ENCODE measurements at regions not wholly inside any gene's neighbourhood (a gene's known extent, or its start where the extent isn't known, plus 50 kb on each side); places are given as distances from the start of the nearest gene placed in this dataset.

DNA sequence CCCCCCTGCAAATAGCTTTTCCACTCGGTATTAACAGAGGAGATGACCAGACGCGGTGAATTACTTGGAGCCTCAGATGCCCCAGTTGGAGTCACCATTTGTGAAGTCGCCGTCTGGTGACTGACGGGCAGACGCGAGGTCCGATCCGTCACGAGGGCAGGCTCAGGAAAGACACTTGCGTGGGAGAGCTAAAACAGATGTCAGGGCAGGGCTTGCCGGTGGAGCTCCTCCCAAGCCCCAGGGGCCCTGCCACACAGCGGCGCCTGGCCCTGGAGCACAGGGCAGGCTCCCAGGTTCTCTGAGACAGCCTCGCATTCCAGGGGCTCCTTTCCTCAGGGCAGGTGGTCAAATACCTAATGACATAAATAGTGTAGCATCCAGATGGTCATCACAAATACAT is 348.3 kb downstream of the C16orf95 start:
- no peak overlapping the region for H3K9ac ChIP-seq (ENCODE audit: insufficient read depth, low read length)
- no peaks in the 10 kb centered on the region for H4K20me1 ChIP-seq (ENCODE audit: control insufficient read depth, extremely low read depth, insufficient read depth, low read length)
- no peaks in the 10 kb centered on the region for H3K9me3 ChIP-seq (ENCODE audit: control insufficient read depth, insufficient read depth, low read depth, low read length)
- H3K4me3 ChIP-seq (replicated peaks in 1 of 4; ENCODE audit: control extremely low read depth in 1 of 4, insufficient read depth in 1 of 4, low read depth in 3 of 4, low read length in 4 of 4) = no peak overlapping the region
- H3K27ac ChIP-seq (ENCODE audit: insufficient read depth, low read length) = no peak overlapping the region
- DNase-seq (ENCODE audit: low read depth in 2 of 2) = no peak
- H3K36me3 ChIP-seq (ENCODE audit: control insufficient read depth, insufficient read depth, low read length) = no peaks in the 10 kb centered on the region
- H2AFZ ChIP-seq (ENCODE audit: low read length) = no peak overlapping the region
- TF ChIP-seq EZH2 (IDR thresholded peaks at IDR 0.05; ENCODE audit: low read length, missing control alignments) = no peak
- TF ChIP-seq, protein P1, sequence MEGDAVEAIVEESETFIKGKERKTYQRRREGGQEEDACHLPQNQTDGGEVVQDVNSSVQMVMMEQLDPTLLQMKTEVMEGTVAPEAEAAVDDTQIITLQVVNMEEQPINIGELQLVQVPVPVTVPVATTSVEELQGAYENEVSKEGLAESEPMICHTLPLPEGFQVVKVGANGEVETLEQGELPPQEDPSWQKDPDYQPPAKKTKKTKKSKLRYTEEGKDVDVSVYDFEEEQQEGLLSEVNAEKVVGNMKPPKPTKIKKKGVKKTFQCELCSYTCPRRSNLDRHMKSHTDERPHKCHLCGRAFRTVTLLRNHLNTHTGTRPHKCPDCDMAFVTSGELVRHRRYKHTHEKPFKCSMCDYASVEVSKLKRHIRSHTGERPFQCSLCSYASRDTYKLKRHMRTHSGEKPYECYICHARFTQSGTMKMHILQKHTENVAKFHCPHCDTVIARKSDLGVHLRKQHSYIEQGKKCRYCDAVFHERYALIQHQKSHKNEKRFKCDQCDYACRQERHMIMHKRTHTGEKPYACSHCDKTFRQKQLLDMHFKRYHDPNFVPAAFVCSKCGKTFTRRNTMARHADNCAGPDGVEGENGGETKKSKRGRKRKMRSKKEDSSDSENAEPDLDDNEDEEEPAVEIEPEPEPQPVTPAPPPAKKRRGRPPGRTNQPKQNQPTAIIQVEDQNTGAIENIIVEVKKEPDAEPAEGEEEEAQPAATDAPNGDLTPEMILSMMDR (conservative IDR thresholded peaks at IDR 0.05 in 1 of 2, IDR thresholded peaks at IDR 0.05 in 1 of 2; ENCODE audit: low read depth in 1 of 2, low read length in 2 of 2) = no peak
- H3K79me2 ChIP-seq (ENCODE audit: control insufficient read depth, insufficient read depth, low read length) = no peaks in the 10 kb centered on the region
- H3K4me2 ChIP-seq (ENCODE audit: extremely low read depth, insufficient read depth, low read length) = no peak overlapping the region
- peaks cover 7% of the 10 kb centered on the region for H3K27me3 ChIP-seq (ENCODE audit: control insufficient read depth, insufficient read depth, low read length)
- no peaks in the 10 kb centered on the region for H3K4me1 ChIP-seq (ENCODE audit: control insufficient read depth, extremely low read depth, insufficient read depth, low read length)

DNA sequence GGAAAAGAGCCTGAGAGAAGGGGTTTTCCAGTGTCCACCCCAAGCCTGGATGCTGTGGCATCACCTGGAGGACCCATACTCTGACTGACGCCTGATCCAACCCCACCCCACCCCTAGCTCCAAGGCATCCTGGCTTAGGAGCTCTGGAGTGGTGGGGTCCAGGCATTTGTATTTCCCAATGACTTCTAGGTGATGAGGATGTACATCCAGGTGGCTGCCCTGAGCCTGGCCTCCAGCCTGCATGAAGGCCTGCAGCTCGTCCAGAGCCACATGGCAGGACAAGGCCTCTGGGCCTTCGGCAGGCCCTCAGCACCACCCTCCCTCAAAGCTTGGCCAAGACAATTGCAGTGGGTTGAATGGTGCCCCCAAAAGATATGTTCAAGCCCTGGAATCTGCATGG is 347.5 kb downstream of the C16orf95 start:
- no peak for DNase-seq (ENCODE audit: low read depth in 2 of 2)
- H3K27me3 ChIP-seq (ENCODE audit: control insufficient read depth, insufficient read depth, low read length) = peaks cover 7% of the 10 kb centered on the region
- H3K36me3 ChIP-seq (ENCODE audit: control insufficient read depth, insufficient read depth, low read length) = no peaks in the 10 kb centered on the region
- no peaks in the 10 kb centered on the region for H4K20me1 ChIP-seq (ENCODE audit: control insufficient read depth, extremely low read depth, insufficient read depth, low read length)
- no peaks in the 10 kb centered on the region for H3K79me2 ChIP-seq (ENCODE audit: control insufficient read depth, insufficient read depth, low read length)
- TF ChIP-seq EZH2 (IDR thresholded peaks at IDR 0.05; ENCODE audit: low read length, missing control alignments) = no peak
- TF ChIP-seq, protein P1 (conservative IDR thresholded peaks at IDR 0.05 in 1 of 2, IDR thresholded peaks at IDR 0.05 in 1 of 2; ENCODE audit: low read depth in 1 of 2, low read length in 2 of 2) = no peak
- H3K9ac ChIP-seq (ENCODE audit: insufficient read depth, low read length) = no peak overlapping the region
- H3K9me3 ChIP-seq (ENCODE audit: control insufficient read depth, insufficient read depth, low read depth, low read length) = no peaks in the 10 kb centered on the region
- H2AFZ ChIP-seq (ENCODE audit: low read length) = no peak overlapping the region
- H3K4me1 ChIP-seq (ENCODE audit: control insufficient read depth, extremely low read depth, insufficient read depth, low read length) = no peaks in the 10 kb centered on the region
- H3K4me3 ChIP-seq (replicated peaks in 1 of 4; ENCODE audit: control extremely low read depth in 1 of 4, insufficient read depth in 1 of 4, low read depth in 3 of 4, low read length in 4 of 4) = no peak overlapping the region
- H3K4me2 ChIP-seq (ENCODE audit: extremely low read depth, insufficient read depth, low read length) = no peak overlapping the region
- H3K27ac ChIP-seq (ENCODE audit: insufficient read depth, low read length) = no peak overlapping the region

DNA sequence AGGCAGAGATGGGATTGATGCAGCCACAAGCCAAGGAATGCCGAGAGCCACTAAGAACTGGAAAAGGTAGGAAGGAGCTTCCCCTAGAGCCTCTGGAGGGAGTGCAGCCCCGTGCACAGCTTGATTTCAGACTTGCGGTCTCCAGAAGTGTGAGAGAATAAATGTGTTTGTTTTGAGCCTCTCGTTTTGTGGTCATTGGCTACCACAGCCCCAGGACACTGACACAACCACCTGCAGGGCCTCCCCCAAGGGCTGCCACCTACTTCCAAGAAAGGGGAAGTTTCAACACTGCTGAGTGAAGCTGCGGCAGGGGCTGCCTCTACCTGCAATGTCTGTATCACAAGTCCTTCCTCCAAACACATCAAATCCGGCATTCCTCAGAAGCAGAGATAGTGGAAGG is 346.9 kb downstream of the C16orf95 start:
- Histone ChIP-seq H3K4me3 (replicated peaks in 1 of 4; ENCODE audit: control extremely low read depth in 1 of 4, insufficient read depth in 1 of 4, low read depth in 3 of 4, low read length in 4 of 4) (no peak overlapping the region), H3K27me3 (ENCODE audit: control insufficient read depth, insufficient read depth, low read length) (peaks cover 7% of the 10 kb centered on the region), H3K36me3 (ENCODE audit: control insufficient read depth, insufficient read depth, low read length) (no peaks in the 10 kb centered on the region), H3K4me2 (ENCODE audit: extremely low read depth, insufficient read depth, low read length) (no peak overlapping the region), H3K4me1 (ENCODE audit: control insufficient read depth, extremely low read depth, insufficient read depth, low read length) (no peaks in the 10 kb centered on the region), H3K9ac (ENCODE audit: insufficient read depth, low read length) (no peak overlapping the region), H3K9me3 (ENCODE audit: control insufficient read depth, insufficient read depth, low read depth, low read length) (no peaks in the 10 kb centered on the region), H4K20me1 (ENCODE audit: control insufficient read depth, extremely low read depth, insufficient read depth, low read length) (no peaks in the 10 kb centered on the region), H3K27ac (ENCODE audit: insufficient read depth, low read length) (no peak overlapping the region), H2AFZ (ENCODE audit: low read length) (no peak overlapping the region), H3K79me2 (ENCODE audit: control insufficient read depth, insufficient read depth, low read length) (no peaks in the 10 kb centered on the region)
- DNase-seq (ENCODE audit: low read depth in 2 of 2) = no peak
- no peak for TF ChIP-seq EZH2 (IDR thresholded peaks at IDR 0.05; ENCODE audit: low read length, missing control alignments)
- TF ChIP-seq, protein P1 (conservative IDR thresholded peaks at IDR 0.05 in 1 of 2, IDR thresholded peaks at IDR 0.05 in 1 of 2; ENCODE audit: low read depth in 1 of 2, low read length in 2 of 2) = no peak
